SH-SY5Y (cell line): ENCODE measurements at regions not wholly inside any gene's neighbourhood (a gene's known extent, or its start where the extent isn't known, plus 50 kb on each side); places are given as distances from the start of the nearest gene placed in this dataset.

ENCODE experiments used
- GATA2 ChIP-seq: IDR thresholded peaks from 2 replicates; pipeline ENCODE4 v1.6.1; 2011; ENCODE audit warnings: mild to moderate bottlenecking, low read depth, low read length
- GATA3 ChIP-seq: IDR thresholded peaks from 2 replicates; pipeline ENCODE4 v1.6.1; 2011; ENCODE audit warnings: low read depth, mild to moderate bottlenecking, low read length, moderate library complexity

DNA sequence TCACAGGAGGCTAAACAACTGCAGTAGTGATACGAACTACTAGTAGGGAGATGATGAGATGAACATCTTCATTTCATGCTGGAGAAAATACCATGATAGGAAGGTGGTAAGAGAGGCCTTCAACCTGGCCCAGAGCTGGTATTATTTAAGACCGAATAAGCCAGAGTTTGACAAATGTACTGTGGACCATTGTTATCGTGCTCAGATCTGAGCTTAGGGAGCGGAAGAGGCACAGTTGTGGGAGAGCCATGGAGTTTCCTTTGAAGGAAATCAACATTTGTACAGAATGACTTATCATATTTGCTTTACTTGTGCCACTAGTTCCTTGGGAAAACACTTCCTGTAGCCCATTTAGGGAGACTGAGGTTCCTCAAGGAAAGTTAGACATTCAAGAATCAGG, 260.6 kb upstream of the TNP1 start:
- TF ChIP-seq GATA3 (no peak), GATA2 (no peak)
